22Rv1 (cell line): ENCODE measurements at regions not wholly inside any gene's neighbourhood (a gene's known extent, or its start where the extent isn't known, plus 50 kb on each side); places are given as distances from the start of the nearest gene placed in this dataset.

Experiments
- CTCF ChIP-seq: fragments of 450-650 bp; IDR thresholded peaks from 2 replicates; pipeline ENCODE4 v1.5.1; 2017; ENCODE audit warnings: mild to moderate bottlenecking
- ZFX ChIP-seq: fragments of 450-650 bp; IDR thresholded peaks from 2 replicates; pipeline ENCODE4 v1.6.1; 2017; ENCODE audit warnings: antibody characterized with exemption, borderline replicate concordance

GRCh38 chr1:98331718-98332311 is 329.7 kb upstream of the SNX7 start:
- TF ChIP-seq CTCF (no peak), ZFX (no peak)
